ENCODE measurements at regions not wholly inside any gene's neighbourhood (a gene's known extent, or its start where the extent isn't known, plus 50 kb on each side); places are given as distances from the start of the nearest gene placed in this dataset.

DNA sequence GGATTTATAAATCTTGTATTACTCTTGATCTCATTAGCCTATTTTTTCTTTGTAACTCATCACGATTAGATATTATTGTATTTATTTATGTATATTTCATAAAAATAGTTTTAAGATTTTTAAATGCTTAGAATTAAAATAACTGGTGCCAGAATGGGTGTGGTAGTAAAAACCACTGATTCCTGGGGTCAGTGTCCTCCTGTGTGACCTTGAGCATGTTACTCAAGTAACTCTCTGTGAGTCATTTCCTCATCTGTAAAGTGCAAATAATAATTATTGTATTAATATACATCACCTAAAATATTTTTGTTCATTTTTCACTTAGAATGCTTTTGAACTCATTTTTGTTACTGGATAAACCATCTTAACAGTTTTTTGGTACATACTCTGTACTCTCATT lies 91.3 kb upstream of the TMEM229A start:
- TF ChIP-seq, protein P1, sequence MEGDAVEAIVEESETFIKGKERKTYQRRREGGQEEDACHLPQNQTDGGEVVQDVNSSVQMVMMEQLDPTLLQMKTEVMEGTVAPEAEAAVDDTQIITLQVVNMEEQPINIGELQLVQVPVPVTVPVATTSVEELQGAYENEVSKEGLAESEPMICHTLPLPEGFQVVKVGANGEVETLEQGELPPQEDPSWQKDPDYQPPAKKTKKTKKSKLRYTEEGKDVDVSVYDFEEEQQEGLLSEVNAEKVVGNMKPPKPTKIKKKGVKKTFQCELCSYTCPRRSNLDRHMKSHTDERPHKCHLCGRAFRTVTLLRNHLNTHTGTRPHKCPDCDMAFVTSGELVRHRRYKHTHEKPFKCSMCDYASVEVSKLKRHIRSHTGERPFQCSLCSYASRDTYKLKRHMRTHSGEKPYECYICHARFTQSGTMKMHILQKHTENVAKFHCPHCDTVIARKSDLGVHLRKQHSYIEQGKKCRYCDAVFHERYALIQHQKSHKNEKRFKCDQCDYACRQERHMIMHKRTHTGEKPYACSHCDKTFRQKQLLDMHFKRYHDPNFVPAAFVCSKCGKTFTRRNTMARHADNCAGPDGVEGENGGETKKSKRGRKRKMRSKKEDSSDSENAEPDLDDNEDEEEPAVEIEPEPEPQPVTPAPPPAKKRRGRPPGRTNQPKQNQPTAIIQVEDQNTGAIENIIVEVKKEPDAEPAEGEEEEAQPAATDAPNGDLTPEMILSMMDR (IDR thresholded peaks at IDR 0.05), result no peak
- Mint-ChIP-seq H3K27me3 (no peaks in the 10 kb centered on the region), H3K27ac (no peak overlapping the region), H3K9me3 (no peaks in the 10 kb centered on the region), H3K36me3 (ENCODE audit: low read depth) (no peaks in the 10 kb centered on the region), H3K4me1 (ENCODE audit: low read depth) (no peaks in the 10 kb centered on the region), H3K4me3 (no peak overlapping the region)
- intact Hi-C loops (cut with micrococcal nuclease), result no loop called here
- DNase-seq, result no peak
- CTCF ChIA-PET, result no interaction called here
- POLR2A ChIA-PET, result no interaction called here
- ATAC-seq, result no peak

GRCh38 chr7:124120911-124121310 lies 88.0 kb upstream of the TMEM229A start:
- Mint-ChIP-seq H3K27me3 (no peaks in the 10 kb centered on the region), H3K4me1 (ENCODE audit: low read depth) (no peaks in the 10 kb centered on the region), H3K27ac (no peak overlapping the region), H3K4me3 (no peak overlapping the region), H3K36me3 (ENCODE audit: low read depth) (no peaks in the 10 kb centered on the region), H3K9me3 (peaks cover 3% of the 10 kb centered on the region)
- DNase-seq (no peak), ATAC-seq (no peak)
- POLR2A ChIA-PET, result no interaction called here
- CTCF ChIA-PET, result no interaction called here
- intact Hi-C loops (cut with micrococcal nuclease), result no loop called here
- TF ChIP-seq, protein P1 (IDR thresholded peaks at IDR 0.05), result no peak

DNA sequence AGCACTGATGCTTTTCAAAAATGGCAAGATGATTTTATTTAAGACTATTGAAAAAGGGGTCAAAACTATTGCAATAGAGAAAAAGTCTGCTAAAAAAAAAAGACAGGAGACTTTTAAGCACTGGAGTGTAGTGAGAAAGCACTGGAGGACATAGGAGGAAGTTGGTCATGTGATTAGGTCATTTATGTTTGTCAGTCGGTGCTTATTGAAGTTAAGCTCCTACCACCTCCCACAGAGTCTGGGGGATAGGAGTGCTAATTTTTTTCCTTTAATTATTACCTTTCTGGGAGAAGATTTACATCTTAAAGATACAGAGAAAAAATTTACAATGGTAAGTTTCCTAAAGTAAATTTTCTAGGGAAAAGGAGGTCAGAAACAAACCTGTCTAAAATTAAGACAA lies 80.2 kb upstream of the TMEM229A start:
- ChIA-PET POLR2A (no interaction called here), CTCF (no interaction called here)
- no peaks in the 10 kb centered on the region for H3K27me3 Mint-ChIP-seq
- no peaks in the 10 kb centered on the region for H3K4me1 Mint-ChIP-seq (ENCODE audit: low read depth)
- ATAC-seq, result no peak
- H3K4me3 Mint-ChIP-seq, result no peak overlapping the region
- no peak for DNase-seq
- no peaks in the 10 kb centered on the region for H3K36me3 Mint-ChIP-seq (ENCODE audit: low read depth)
- H3K27ac Mint-ChIP-seq, result no peak overlapping the region
- intact Hi-C loops (cut with micrococcal nuclease), result no loop called here
- H3K9me3 Mint-ChIP-seq, result peaks cover 3% of the 10 kb centered on the region
- TF ChIP-seq, protein P1 (IDR thresholded peaks at IDR 0.05), result no peak

DNA sequence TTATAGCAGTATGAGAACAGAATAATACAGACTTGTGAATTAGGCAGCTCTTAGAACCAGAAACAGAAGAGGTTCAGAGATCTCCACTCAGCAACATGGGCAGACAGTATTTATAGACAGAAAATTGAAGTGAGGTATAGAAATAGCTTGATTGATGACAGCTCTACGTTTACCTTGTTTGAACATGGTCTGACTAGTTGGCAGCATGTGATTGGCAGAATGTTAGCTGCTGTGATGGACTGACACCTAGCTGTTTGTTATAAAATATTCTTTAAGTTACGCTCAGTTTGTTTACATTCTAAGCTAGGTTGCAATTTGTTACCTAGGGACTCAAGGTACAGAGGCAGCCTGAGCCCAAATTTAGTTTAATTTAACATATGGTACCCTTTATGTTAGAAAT lies 73.7 kb upstream of the TMEM229A start:
- Mint-ChIP-seq H3K27me3 (no peaks in the 10 kb centered on the region), H3K4me1 (ENCODE audit: low read depth) (no peaks in the 10 kb centered on the region), H3K4me3 (no peak overlapping the region), H3K36me3 (ENCODE audit: low read depth) (no peaks in the 10 kb centered on the region), H3K27ac (no peak overlapping the region), H3K9me3 (peaks cover 9% of the 10 kb centered on the region)
- TF ChIP-seq, protein P1 (IDR thresholded peaks at IDR 0.05), result no peak
- DNase-seq, result no peak
- ChIA-PET POLR2A (no interaction called here), CTCF (no interaction called here)
- intact Hi-C loops (cut with micrococcal nuclease), result no loop called here
- ATAC-seq, result no peak

GRCh38 chr7:124101173-124101768 lies 68.4 kb upstream of the TMEM229A start:
- intact Hi-C loops (cut with micrococcal nuclease), result no loop called here
- TF ChIP-seq, protein P1 (IDR thresholded peaks at IDR 0.05), result peak; percentile 49
- Mint-ChIP-seq H3K36me3 (ENCODE audit: low read depth) (no peaks in the 10 kb centered on the region), H3K27ac (no peak overlapping the region), H3K4me3 (no peak overlapping the region), H3K4me1 (ENCODE audit: low read depth) (no peaks in the 10 kb centered on the region), H3K9me3 (peaks cover 9% of the 10 kb centered on the region), H3K27me3 (no peaks in the 10 kb centered on the region)
- POLR2A ChIA-PET, result no interaction called here
- ATAC-seq (no peak), DNase-seq (peak; percentile 34)
- CTCF ChIA-PET, result interaction anchor here (0.7 to 1.5 kb wide), 7 partner anchors 9 to 860 kb away, joined by 3 to 5 read pairs (median 3); no protein-coding TSS in a partner anchor

Measured in activated CD8-positive, alpha-beta T cell treated with anti-CD3 and anti-CD28 coated beads for 36 hours (primary cell).